ENCODE measurements at regions not wholly inside any gene's neighbourhood (a gene's known extent, or its start where the extent isn't known, plus 50 kb on each side); places are given as distances from the start of the nearest gene placed in this dataset.
A peak's percentile ranks its signal among the peaks of the same experiment; 100 is the strongest.

- Histone ChIP-seq H3K4me3 (no peak overlapping the region), H3K4me1 (replicated peaks in 1 of 2) (no peaks in the 10 kb centered on the region), H3K36me3 (replicated peaks in 1 of 2) (no peaks in the 10 kb centered on the region), H3K27me3 (peaks cover 5% of the 10 kb centered on the region), H3K27ac (no peak overlapping the region), H3K9me3 (replicated peaks in 1 of 3) (no peaks in the 10 kb centered on the region)
- intact Hi-C loops (cut with DNase I) = no loop called here
- TF ChIP-seq CTCF (IDR thresholded peaks at IDR 0.05) (no peak), POLR2A (IDR thresholded peaks at IDR 0.05) (no peak)
- WGBS, 4 donors = 62 to 85% (median 68%) methylated on average over 29 to 42 of the region's 42 CpGs
- DNase-seq = peak in 1 of 7 donors; percentile 67
Measured at GRCh38 chr1:2928366-2929325, 92.6 kb upstream of the ACTRT2 start.

GRCh38 chr1:2929335-2929734, 91.9 kb upstream of the ACTRT2 start:
- DNase-seq = no peak
- no peak for TF ChIP-seq POLR2A (IDR thresholded peaks at IDR 0.05)
- no peak for TF ChIP-seq CTCF (IDR thresholded peaks at IDR 0.05)
- Histone ChIP-seq H3K4me3 (no peak overlapping the region), H3K4me1 (replicated peaks in 1 of 2) (no peaks in the 10 kb centered on the region), H3K36me3 (replicated peaks in 1 of 2) (no peaks in the 10 kb centered on the region), H3K9me3 (replicated peaks in 1 of 3) (no peaks in the 10 kb centered on the region), H3K27me3 (peaks cover 5% of the 10 kb centered on the region), H3K27ac (no peak overlapping the region)
- intact Hi-C loops (cut with DNase I) = no loop called here
- 70 to 86% (median 77%) methylated on average over 5 of the region's 5 CpGs for WGBS, 4 donors

- DNase-seq = no peak
- no peaks in the 10 kb centered on the region for H3K4me1 ChIP-seq (replicated peaks in 1 of 2)
- H3K27me3 ChIP-seq = peaks cover 3% of the 10 kb centered on the region
- no peak overlapping the region for H3K4me3 ChIP-seq
- intact Hi-C loops (cut with DNase I) = no loop called here
- TF ChIP-seq POLR2A (IDR thresholded peaks at IDR 0.05) (no peak), CTCF (IDR thresholded peaks at IDR 0.05) (no peak)
- H3K36me3 ChIP-seq (replicated peaks in 1 of 2) = no peaks in the 10 kb centered on the region
- 79 to 82% (median 80%) methylated on average over 12 to 41 of the region's 41 CpGs for WGBS, 4 donors
- no peak overlapping the region for H3K27ac ChIP-seq
- H3K9me3 ChIP-seq (replicated peaks in 1 of 3) = no peaks in the 10 kb centered on the region
Measured at GRCh38 chr1:2930016-2930815, 91.1 kb upstream of the ACTRT2 start.

Data from adrenal gland (tissue), 9 donors.